ENCODE measurements at regions not wholly inside any gene's neighbourhood (a gene's known extent, or its start where the extent isn't known, plus 50 kb on each side); places are given as distances from the start of the nearest gene placed in this dataset.

- Histone ChIP-seq H3K9me3 (ENCODE audit: insufficient read depth, low read depth) (no peaks in the 10 kb centered on the region), H2AFZ (no peak overlapping the region), H3K4me2 (no peak overlapping the region), H3K4me1 (replicated peaks; ENCODE audit: insufficient read depth) (no peaks in the 10 kb centered on the region), H4K20me1 (ENCODE audit: insufficient read depth) (no peaks in the 10 kb centered on the region), H3K27me3 (ENCODE audit: insufficient read depth, low read depth) (no peaks in the 10 kb centered on the region), H3K79me2 (ENCODE audit: low read depth) (no peaks in the 10 kb centered on the region), H3K9me2 (ENCODE audit: insufficient read depth) (no peaks in the 10 kb centered on the region), H3K4me3 (no peak overlapping the region), H3F3A (ENCODE audit: insufficient read depth, low read depth) (no peaks in the 10 kb centered on the region), H3K27ac (no peak overlapping the region), H3K36me3 (ENCODE audit: low read depth) (no peaks in the 10 kb centered on the region)
- intact Hi-C loops (cut with micrococcal nuclease; ENCODE audit: unreplicated experiment): no loop called here
- TF ChIP-seq CTCF (conservative IDR thresholded peaks at IDR 0.05) (no peak), EZH2 (IDR thresholded peaks at IDR 0.05; ENCODE audit: low read depth) (no peak)
- BruUV-seq (replicated peaks): no TSS peak
- POLR2A ChIA-PET (ENCODE audit: unreplicated experiment): no interaction called here
- CTCF ChIA-PET: interaction anchor here (0.6 kb wide), 1 partner anchor 265 kb away, joined by 5 read pairs; no protein-coding TSS in a partner anchor
- DNase-seq: no peak
Observed at GRCh38 chr4:13109536-13109935, 374.6 kb downstream of the RAB28 start.

- TF ChIP-seq CTCF (conservative IDR thresholded peaks at IDR 0.05): no peak
- TF ChIP-seq EZH2 (IDR thresholded peaks at IDR 0.05; ENCODE audit: low read depth): no peak
- no peaks in the 10 kb centered on the region for H3F3A ChIP-seq (ENCODE audit: insufficient read depth, low read depth)
- no peaks in the 10 kb centered on the region for H3K4me1 ChIP-seq (replicated peaks; ENCODE audit: insufficient read depth)
- no peak overlapping the region for H3K4me2 ChIP-seq
- H4K20me1 ChIP-seq (ENCODE audit: insufficient read depth): no peaks in the 10 kb centered on the region
- H3K79me2 ChIP-seq (ENCODE audit: low read depth): no peaks in the 10 kb centered on the region
- H3K9me3 ChIP-seq (ENCODE audit: insufficient read depth, low read depth): no peaks in the 10 kb centered on the region
- no peaks in the 10 kb centered on the region for H3K27me3 ChIP-seq (ENCODE audit: insufficient read depth, low read depth)
- H3K9me2 ChIP-seq (ENCODE audit: insufficient read depth): no peaks in the 10 kb centered on the region
- no peaks in the 10 kb centered on the region for H3K36me3 ChIP-seq (ENCODE audit: low read depth)
- intact Hi-C loops (cut with micrococcal nuclease; ENCODE audit: unreplicated experiment): no loop called here
- H2AFZ ChIP-seq: no peak overlapping the region
- no peak for DNase-seq
- CTCF ChIA-PET: no interaction called here
- no TSS peak for BruUV-seq (replicated peaks)
- POLR2A ChIA-PET (ENCODE audit: unreplicated experiment): no interaction called here
- H3K4me3 ChIP-seq: no peak overlapping the region
- no peak overlapping the region for H3K27ac ChIP-seq
Observed at GRCh38 chr4:13108096-13108495, 376.0 kb downstream of the RAB28 start.

- POLR2A ChIA-PET (ENCODE audit: unreplicated experiment): no interaction called here
- no peak for TF ChIP-seq EZH2 (IDR thresholded peaks at IDR 0.05; ENCODE audit: low read depth)
- no peak for TF ChIP-seq CTCF (conservative IDR thresholded peaks at IDR 0.05)
Observed at GRCh38 chr4:13103382-13104015, 380.6 kb downstream of the RAB28 start.

More at GRCh38 chr4:13103382-13104015, 380.6 kb downstream of the RAB28 start:
- CTCF ChIA-PET: no interaction called here
- Histone ChIP-seq H3K9me3 (ENCODE audit: insufficient read depth, low read depth) (no peaks in the 10 kb centered on the region), H2AFZ (no peak overlapping the region), H4K20me1 (ENCODE audit: insufficient read depth) (no peaks in the 10 kb centered on the region), H3K27ac (no peak overlapping the region), H3K9me2 (ENCODE audit: insufficient read depth) (no peaks in the 10 kb centered on the region), H3K79me2 (ENCODE audit: low read depth) (no peaks in the 10 kb centered on the region), H3K4me2 (no peak overlapping the region), H3K4me3 (no peak overlapping the region), H3K27me3 (ENCODE audit: insufficient read depth, low read depth) (no peaks in the 10 kb centered on the region), H3F3A (ENCODE audit: insufficient read depth, low read depth) (no peaks in the 10 kb centered on the region), H3K36me3 (ENCODE audit: low read depth) (no peaks in the 10 kb centered on the region), H3K4me1 (replicated peaks; ENCODE audit: insufficient read depth) (no peaks in the 10 kb centered on the region)
- intact Hi-C loops (cut with micrococcal nuclease; ENCODE audit: unreplicated experiment): no loop called here
- no peak for DNase-seq
- BruUV-seq (replicated peaks): no TSS peak

Measured in PC-9 (cell line).